OCI-LY3 (cell line): ENCODE measurements at regions not wholly inside any gene's neighbourhood (a gene's known extent, or its start where the extent isn't known, plus 50 kb on each side); places are given as distances from the start of the nearest gene placed in this dataset.

Source experiments
- H2AFZ ChIP-seq: fragments of 200-600, 300-600 bp; shearing (Covaris generic); 2 replicates; pipeline ENCODE4 v1.6.0; 2014; ENCODE audit warnings: antibody characterized with exemption, low read depth, low read length
- H3K27ac ChIP-seq: fragments of 200-600, 300-600 bp; sonication (generic); 2 replicates; pipeline ENCODE4 v1.5.1; 2014; ENCODE audit warnings: mild to moderate bottlenecking, low read length, moderate library complexity, mixed read lengths
- H3K27me3 ChIP-seq: fragments of 200-600, 300-600 bp; sonication (generic); 2 replicates; pipeline ENCODE4 v1.6.1; 2014; ENCODE audit warnings: low read depth, low read length, mixed read lengths
- H3K36me3 ChIP-seq: fragments of 200-600, 300-600 bp; sonication (generic); replicated peaks from 2 replicates; pipeline ENCODE3; 2014; ENCODE audit warnings: low read depth, low read length, mixed read lengths
- H3K4me1 ChIP-seq: fragments of 300-600, 200-600 bp; sonication (generic); 2 replicates; pipeline ENCODE4 v1.6.1; 2014; ENCODE audit warnings: low read length, mixed read lengths
- H3K4me2 ChIP-seq: fragments of 200-600, 300-600 bp; sonication (generic); 2 replicates; pipeline ENCODE4 v1.6.1; 2014; ENCODE audit warnings: low read length, mixed read lengths
- H3K4me3 ChIP-seq: fragments of 300-600, 200-600 bp; sonication (generic); 2 replicates; pipeline ENCODE4 v1.5.1; 2014; ENCODE audit warnings: antibody characterized with exemption, mild to moderate bottlenecking, low read length, moderate library complexity
- H3K79me2 ChIP-seq: fragments of 300-600, 200-600 bp; shearing (Covaris generic); 2 replicates; pipeline ENCODE4 v1.6.1; 2014; ENCODE audit warnings: mild to moderate bottlenecking, low read length, mixed read lengths
- H3K9ac ChIP-seq: fragments of 300-600, 200-600 bp; shearing (Covaris generic); 2 replicates; pipeline ENCODE4 v1.6.0; 2014; ENCODE audit warnings: mild to moderate bottlenecking, low read length, moderate library complexity
- H3K9me3 ChIP-seq: fragments of 200-600, 300-600 bp; shearing (Covaris generic); 2 replicates; pipeline ENCODE4 v1.6.1; 2014; ENCODE audit warnings: low read length, mixed read lengths; ENCODE audit not compliant: insufficient read depth
- H4K20me1 ChIP-seq: fragments of 200-600, 300-600 bp; sonication (generic); 2 replicates; pipeline ENCODE4 v1.6.1; 2016; ENCODE audit warnings: low read length, mixed read lengths; ENCODE audit not compliant: insufficient read depth
- EZH2phosphoT487 ChIP-seq: fragments of 200-600 bp; shearing (Covaris generic); IDR thresholded peaks from 2 replicates; pipeline ENCODE4 v1.6.1; 2018; ENCODE audit warnings: antibody characterized with exemption, mixed run types, low read depth
- TF ChIP-seq, protein P1 (sequence below): fragments of 200-600, 300-600 bp; sonication (generic); IDR thresholded peaks from 2 replicates; pipeline ENCODE4 v1.5.1; 2014; ENCODE audit warnings: antibody characterized with exemption, low read length, low read depth

DNA sequence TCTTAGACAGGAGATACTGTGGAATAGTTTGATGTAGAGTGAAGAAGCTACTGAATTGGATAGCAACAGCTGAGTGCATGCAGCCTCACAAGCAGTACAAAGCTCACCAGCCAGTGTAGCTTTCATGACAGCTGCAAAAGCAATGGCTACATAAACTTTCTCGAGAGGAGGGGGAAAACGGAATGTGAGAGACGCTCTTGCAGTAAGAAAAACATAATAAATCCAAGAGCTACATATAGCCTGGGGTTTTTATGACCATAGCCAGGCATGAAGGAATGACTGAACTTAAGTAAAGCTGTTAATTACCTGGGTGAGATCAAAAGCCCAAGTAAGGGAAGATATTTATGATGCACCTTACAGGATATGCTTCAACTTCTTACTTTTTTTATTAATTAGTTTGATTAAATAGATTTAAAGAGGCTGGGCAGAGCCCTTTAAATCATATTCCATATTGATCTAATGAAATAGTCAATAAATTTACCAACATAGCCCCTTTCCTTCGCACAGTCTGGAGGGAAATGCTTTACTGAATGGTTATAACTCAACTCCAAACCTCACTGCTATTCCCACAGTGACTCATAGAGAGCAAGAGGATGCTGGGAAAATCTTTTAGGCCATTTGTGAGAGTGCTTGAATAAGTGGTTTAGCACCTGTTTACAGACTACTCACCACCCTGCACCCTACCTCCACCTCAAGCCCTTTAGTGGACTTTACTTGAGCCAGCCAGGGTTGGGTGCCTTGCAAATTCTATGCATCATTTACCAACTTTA is 407.2 kb upstream of the CLINT1 start:
- no peak overlapping the region for H3K4me3 ChIP-seq
- no peaks in the 10 kb centered on the region for H3K36me3 ChIP-seq
- no peak overlapping the region for H3K9ac ChIP-seq
- H3K79me2 ChIP-seq: no peaks in the 10 kb centered on the region
- no peaks in the 10 kb centered on the region for H3K4me1 ChIP-seq
- no peaks in the 10 kb centered on the region for H4K20me1 ChIP-seq
- TF ChIP-seq EZH2phosphoT487: no peak
- TF ChIP-seq, protein P1, sequence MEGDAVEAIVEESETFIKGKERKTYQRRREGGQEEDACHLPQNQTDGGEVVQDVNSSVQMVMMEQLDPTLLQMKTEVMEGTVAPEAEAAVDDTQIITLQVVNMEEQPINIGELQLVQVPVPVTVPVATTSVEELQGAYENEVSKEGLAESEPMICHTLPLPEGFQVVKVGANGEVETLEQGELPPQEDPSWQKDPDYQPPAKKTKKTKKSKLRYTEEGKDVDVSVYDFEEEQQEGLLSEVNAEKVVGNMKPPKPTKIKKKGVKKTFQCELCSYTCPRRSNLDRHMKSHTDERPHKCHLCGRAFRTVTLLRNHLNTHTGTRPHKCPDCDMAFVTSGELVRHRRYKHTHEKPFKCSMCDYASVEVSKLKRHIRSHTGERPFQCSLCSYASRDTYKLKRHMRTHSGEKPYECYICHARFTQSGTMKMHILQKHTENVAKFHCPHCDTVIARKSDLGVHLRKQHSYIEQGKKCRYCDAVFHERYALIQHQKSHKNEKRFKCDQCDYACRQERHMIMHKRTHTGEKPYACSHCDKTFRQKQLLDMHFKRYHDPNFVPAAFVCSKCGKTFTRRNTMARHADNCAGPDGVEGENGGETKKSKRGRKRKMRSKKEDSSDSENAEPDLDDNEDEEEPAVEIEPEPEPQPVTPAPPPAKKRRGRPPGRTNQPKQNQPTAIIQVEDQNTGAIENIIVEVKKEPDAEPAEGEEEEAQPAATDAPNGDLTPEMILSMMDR: no peak
- H3K4me2 ChIP-seq: no peak overlapping the region
- H3K27ac ChIP-seq: no peak overlapping the region
- no peaks in the 10 kb centered on the region for H3K27me3 ChIP-seq
- H3K9me3 ChIP-seq: no peaks in the 10 kb centered on the region
- no peak overlapping the region for H2AFZ ChIP-seq

DNA sequence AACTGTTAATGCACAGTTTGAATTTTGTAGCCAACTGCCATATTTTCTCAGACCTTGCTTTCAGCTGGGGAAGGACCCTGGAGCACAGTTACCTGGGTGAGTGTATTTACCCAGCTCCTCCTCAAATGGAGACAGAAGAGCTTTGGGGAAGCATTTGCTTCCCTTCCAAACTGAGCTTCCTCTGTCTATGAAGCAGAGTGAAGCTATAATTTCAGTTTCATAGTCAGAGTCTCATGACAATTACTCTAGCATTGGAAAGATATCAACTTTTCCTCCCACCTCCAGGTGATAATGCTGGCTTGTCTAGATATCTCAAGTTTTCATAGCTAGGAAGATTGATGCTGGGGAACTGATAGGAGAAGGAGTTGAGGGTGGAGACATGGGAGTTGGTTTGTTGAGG is 406.4 kb upstream of the CLINT1 start:
- no peaks in the 10 kb centered on the region for H3K79me2 ChIP-seq
- H3K27me3 ChIP-seq: no peaks in the 10 kb centered on the region
- no peak overlapping the region for H3K4me3 ChIP-seq
- TF ChIP-seq, protein P1: no peak
- no peak for TF ChIP-seq EZH2phosphoT487
- no peaks in the 10 kb centered on the region for H4K20me1 ChIP-seq
- H3K9ac ChIP-seq: no peak overlapping the region
- H2AFZ ChIP-seq: no peak overlapping the region
- H3K36me3 ChIP-seq: no peaks in the 10 kb centered on the region
- H3K4me2 ChIP-seq: no peak overlapping the region
- H3K4me1 ChIP-seq: no peaks in the 10 kb centered on the region
- no peak overlapping the region for H3K27ac ChIP-seq
- no peaks in the 10 kb centered on the region for H3K9me3 ChIP-seq

DNA sequence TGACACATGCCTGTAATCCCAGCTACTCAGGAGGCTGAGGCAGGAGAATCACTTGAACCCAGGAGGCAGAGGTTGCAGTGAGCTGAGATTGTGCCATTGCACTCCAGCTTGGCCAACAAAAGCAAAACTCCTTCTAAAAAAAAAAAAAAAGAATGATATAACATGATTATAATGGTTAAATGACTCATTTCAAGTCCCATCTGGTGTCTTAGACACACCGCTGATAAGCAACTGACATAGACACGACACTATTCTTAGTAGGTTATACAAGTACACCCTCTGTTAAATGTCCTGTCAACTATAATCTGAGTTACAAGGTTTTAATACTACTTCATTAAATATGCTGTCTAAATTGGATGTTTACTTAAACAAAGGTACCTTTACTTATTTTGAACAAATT is 405.3 kb upstream of the CLINT1 start:
- H3K4me3 ChIP-seq: no peak overlapping the region
- TF ChIP-seq, protein P1: no peak
- no peak for TF ChIP-seq EZH2phosphoT487
- H3K4me1 ChIP-seq: no peaks in the 10 kb centered on the region
- H2AFZ ChIP-seq: no peak overlapping the region
- no peaks in the 10 kb centered on the region for H3K36me3 ChIP-seq
- H3K79me2 ChIP-seq: no peaks in the 10 kb centered on the region
- H3K9me3 ChIP-seq: no peaks in the 10 kb centered on the region
- no peaks in the 10 kb centered on the region for H3K27me3 ChIP-seq
- no peak overlapping the region for H3K4me2 ChIP-seq
- H3K27ac ChIP-seq: no peak overlapping the region
- H3K9ac ChIP-seq: no peak overlapping the region
- H4K20me1 ChIP-seq: no peaks in the 10 kb centered on the region

DNA sequence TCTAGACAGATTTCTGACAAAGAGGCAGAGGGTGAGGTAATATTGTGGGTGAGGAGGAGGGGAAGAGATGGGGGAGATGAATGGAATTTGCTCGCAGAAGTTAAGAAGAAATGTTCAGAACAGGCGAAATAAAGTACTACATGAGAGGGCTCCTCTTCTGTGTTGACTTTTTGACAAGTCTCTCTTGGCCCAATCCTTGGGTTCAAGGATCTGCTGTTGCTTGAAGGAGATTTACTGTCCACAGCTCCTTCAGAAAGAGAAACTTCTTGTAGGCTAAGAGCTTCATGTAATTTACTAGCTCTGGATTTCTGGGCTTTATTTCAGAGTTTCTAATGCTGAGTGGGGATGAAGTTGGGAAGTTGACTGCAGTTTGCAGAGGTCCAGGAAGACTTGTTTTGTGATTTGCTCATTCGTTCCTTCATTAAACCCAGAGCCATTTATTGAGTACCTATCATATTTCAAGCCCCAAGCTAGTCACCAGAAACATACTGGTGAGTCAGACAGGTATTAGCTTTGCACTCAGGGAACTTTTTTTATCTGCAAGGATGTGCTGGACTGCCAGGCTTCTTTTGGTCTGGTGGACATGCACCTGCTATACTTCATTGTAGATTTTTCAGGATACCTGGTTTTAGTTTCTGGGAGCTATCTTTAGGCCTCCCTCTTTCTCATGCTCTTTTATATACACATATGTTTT is 402.9 kb upstream of the CLINT1 start:
- TF ChIP-seq EZH2phosphoT487: no peak
- TF ChIP-seq, protein P1: no peak
- Histone ChIP-seq H3K27ac (no peak overlapping the region), H2AFZ (no peak overlapping the region), H3K79me2 (no peaks in the 10 kb centered on the region), H3K4me1 (no peaks in the 10 kb centered on the region), H3K27me3 (no peaks in the 10 kb centered on the region), H3K36me3 (no peaks in the 10 kb centered on the region), H3K4me2 (no peak overlapping the region), H3K9ac (no peak overlapping the region), H3K4me3 (no peak overlapping the region), H4K20me1 (no peaks in the 10 kb centered on the region), H3K9me3 (no peaks in the 10 kb centered on the region)
